Colon (tissue), 2 donors: ENCODE measurements at regions not wholly inside any gene's neighbourhood (a gene's known extent, or its start where the extent isn't known, plus 50 kb on each side); places are given as distances from the start of the nearest gene placed in this dataset.

ENCODE experiments used
- FAIRE-seq: peaks from 2 replicates; lab custom pipeline; 2012; peaks lifted over from hg19 to GRCh38; lab: Jason Lieb, UNC
- donor health status: control.
- donor health status: control.

GRCh38 chr13:33891196-33891742 is 73.3 kb downstream of the RFC3 start:
- no peak for FAIRE-seq

DNA sequence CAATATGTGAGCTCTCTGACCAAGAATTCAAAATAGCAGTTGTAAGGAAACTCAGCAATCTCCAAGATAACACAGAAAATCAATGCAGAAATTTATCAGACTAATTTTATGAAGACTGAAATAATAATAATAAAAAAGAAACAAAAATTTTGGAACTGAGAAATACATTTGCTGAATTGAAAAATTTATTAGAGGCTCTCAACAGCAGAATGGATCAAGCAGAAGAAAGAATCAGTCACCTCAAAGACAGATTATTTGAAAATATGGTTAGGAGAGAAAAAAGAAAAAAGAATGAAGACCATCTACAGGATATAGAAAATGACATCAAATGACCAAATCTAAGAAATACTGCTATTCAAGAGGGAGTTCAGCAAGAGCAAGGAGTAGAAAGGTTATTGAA is 75.6 kb downstream of the RFC3 start:
- FAIRE-seq: no peak

DNA sequence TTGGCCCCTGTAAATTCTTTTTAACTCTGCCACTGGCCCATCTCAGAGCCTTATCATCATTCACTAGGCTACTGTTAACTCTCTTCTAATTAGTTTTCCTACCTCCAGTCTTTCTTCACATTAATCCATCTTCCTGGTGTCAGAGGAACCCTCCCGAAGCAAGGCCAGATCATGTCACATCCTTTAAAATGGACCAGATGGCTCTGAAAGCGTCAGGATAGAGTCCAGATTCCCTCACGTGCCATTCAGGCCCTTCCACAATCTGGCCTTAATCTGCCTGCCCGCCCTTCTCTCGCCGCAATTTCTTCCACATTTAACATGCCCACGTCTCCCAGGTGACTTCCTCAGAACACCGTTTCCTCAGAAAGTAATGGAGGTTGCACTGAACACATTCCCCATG is 86.5 kb downstream of the RFC3 start:
- FAIRE-seq: no peak

DNA sequence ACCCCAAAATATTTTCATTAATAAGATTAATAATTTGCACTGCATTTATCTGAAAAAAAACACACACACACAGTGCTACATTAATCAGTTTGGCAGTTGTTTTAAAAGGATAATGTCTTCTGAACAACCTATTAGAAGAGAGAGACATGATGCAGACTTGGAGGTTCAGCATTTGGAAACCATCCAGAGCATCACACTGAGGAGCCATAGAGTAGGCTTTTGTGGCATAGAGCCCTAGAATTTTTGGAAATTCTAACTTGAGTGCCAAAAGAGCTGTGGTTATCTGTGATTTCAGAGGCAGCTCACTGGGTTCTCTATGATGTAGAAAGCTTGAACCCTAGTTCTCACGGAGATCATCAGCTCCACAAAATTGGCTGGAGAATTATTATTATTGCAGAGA is 90.2 kb downstream of the RFC3 start:
- FAIRE-seq: no peak

GRCh38 chr13:33910255-33910654 is 92.3 kb downstream of the RFC3 start:
- no peak for FAIRE-seq

- FAIRE-seq: no peak
Measured at GRCh38 chr13:33911521-33911920, 93.6 kb downstream of the RFC3 start.

DNA sequence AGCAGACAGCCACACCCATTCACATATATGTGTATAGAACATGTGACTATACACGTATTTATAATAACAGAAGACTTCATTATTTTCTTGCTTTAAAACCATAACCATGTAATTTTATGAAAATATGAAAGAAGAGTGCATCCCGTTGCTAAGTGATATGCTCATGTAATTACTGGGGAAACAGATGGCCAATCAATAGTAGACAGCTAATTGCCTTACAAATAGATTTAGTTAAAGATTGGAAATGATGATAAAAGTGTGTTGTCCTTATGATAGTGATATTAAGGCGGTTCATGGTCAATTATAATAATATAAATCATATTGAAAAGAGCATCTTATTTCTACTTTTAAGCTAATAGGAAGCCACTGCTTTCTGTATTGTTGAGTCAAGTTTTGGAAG is 95.9 kb downstream of the RFC3 start:
- FAIRE-seq: no peak

DNA sequence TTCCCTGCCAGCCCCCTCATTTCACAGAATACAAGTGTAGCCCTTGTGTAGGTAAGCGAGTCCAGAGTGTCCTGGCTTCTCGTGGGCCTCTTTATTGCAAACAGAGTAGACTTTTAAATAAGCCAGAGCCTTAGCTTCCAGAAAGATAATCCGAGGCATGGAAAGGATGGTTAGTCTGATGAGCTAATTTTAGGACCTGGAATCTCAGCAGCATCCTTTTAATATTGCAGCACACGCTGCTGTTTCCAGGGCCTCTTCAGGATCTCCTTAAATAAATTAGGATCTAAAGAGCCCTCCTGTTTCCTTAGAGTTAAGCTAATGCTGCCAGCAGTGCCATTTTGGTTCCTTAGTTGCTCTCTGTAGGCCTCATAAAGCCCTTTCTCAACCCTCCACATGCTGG is 99.2 kb downstream of the RFC3 start:
- no peak for FAIRE-seq

- FAIRE-seq: no peak
Measured at GRCh38 chr13:33918199-33918932, 100.4 kb downstream of the RFC3 start.

GRCh38 chr13:33919120-33919519 is 101.2 kb downstream of the RFC3 start:
- no peak for FAIRE-seq

DNA sequence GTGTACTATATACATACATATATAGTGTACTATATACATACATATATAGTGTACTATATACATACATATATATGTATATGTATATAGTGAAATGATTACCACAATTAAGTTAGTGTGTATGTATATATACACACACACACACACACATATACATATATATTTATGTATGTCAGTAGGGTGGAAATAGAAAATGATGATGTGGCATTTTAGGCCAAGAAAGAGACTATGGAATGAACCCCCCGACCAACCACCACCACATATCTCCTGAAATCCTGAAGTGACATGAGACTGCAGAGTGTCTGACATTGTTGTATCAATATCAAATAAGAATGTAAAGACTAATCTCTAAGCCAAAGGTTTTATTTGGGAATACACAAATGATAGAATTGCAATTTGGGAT is 107.6 kb downstream of the RFC3 start:
- FAIRE-seq: peak; percentile 62

DNA sequence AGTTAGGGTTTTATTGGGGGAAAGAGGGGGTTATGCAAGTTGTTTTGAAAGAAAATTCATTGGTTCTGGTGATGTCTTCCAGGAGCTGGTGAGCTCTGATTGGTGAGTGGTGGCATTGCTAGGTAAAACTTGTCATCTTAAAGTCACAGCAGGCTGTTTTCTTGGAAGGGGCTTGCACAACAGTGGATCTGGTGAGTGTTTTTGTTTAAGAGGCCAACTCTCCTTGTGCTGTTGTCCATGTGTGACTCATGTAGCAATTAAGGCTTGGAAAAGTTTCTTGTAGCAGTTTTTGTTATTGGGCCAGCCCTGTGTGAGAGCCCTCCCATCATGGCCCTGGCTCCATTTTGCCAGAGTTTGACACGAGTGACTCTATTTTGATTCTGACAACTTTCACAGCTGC is 109.4 kb downstream of the RFC3 start:
- FAIRE-seq: no peak

GRCh38 chr13:33931397-33932311 is 113.7 kb downstream of the RFC3 start:
- no peak for FAIRE-seq

GRCh38 chr13:33932769-33933406 is 114.9 kb downstream of the RFC3 start:
- FAIRE-seq: no peak

DNA sequence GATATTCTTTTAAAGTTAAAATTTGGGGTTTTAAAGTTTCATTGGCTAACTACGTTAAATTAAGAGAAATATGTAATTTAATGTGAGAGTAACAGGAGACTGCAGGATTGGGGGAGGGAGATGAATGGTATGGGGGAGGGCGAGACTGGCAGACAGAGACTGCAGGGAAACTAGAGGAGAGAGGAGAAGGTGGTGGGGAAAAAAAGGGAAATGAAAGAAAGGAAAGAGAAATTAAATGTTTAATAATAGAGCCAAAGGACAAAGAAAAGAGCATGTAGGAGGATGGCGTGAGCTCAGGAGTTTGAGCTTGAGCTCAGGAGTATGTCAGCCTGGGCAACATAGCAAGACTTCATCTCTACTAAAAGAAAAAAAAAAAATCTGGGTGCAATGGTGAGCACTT is 115.9 kb downstream of the RFC3 start:
- no peak for FAIRE-seq

- no peak for FAIRE-seq
Measured at GRCh38 chr13:33934343-33934742, 116.4 kb downstream of the RFC3 start.

GRCh38 chr13:33934951-33935371 is 117.0 kb downstream of the RFC3 start:
- no peak for FAIRE-seq

DNA sequence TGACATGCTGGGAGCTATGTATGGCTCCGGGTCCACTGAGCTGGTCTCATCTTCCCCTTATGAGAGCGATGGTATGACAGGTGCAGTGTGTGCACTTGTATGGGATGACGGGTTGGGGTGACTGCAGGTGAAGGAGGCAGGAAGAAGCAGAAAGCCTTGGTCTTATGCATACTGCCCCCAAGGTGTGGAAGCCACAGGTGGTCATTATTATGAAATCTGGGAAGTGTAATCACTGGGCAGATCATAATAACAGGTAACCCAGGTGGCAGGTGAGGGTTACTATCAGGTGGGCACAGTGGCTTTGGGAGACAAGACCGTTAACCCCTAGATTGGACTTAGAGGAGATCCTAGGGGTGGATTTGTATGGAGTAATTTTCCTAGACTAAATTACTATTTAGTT is 118.0 kb downstream of the RFC3 start:
- no peak for FAIRE-seq

DNA sequence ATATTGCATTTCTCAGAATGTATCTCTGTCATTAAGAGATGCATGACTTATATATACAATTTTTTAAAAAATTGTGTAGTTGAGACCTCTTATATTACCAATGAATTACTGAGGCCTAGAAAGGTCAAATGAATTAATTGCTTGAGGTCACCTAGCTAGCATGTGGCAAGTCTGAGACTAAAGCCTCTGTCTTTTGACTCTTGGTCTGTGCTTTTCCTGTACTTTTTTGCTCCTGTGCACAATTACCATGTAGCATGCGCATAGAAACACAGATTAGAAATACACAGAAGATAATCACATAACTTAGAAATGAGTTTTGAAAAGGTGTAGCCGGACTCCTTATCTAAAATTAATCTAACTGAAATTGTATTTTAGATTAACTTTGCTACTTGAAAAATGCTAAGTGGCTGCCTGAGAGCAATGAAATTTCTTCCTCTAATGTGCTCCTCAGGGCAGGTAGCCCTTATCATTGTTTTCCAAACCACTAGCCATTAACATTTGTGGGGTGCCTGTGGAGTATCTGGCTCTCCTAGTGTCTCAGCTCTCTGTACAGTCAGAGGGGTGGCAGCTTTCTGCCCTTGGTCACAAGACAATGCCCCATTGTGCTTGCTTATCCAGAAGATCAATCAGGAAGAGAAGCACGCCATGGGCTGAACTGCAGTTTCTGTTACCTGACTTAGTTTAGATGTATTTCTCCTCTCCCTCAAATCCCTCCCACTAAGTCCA is 119.6 kb downstream of the RFC3 start:
- no peak for FAIRE-seq

DNA sequence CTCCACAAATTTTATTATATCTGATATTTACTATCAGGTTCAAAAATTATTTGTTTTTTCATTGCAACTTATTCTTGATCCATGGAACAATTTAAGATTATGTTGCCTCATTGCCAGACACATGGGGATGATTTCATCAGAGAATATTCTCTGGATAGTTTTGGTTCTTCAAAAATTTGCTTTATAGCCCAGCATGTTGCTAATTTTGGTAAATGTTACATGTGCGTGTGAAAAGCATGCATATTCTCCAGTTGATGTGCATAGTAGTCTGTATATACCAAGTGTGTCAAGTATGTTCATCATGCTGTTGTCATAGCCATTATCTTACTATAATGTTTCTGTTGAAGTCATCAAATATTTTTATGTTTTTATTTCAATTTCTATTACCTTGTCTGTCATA is 122.3 kb downstream of the RFC3 start:
- FAIRE-seq: no peak

- FAIRE-seq: no peak
Measured at GRCh38 chr13:33940898-33941297, 122.9 kb downstream of the RFC3 start.

DNA sequence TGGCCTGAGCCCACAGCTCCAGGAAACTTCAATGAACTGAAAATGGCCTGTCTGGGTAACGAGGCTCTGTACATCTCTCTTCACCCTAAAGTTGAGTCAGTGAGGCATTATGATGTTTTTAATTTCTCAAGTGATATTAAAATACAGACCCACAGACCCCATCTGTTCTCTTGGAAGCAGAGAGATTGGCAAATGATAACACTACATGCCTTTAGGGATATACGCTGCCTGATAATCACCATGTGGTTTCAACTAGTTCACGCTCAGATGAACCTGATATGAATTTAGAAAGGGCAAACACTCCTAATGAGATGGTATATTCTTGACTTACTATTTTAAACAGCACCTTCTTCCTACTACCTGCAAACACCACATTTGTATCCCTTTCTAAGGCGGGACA is 127.5 kb downstream of the RFC3 start:
- FAIRE-seq: no peak
